Ectodermal cell (in vitro differentiated cells): ENCODE measurements at regions not wholly inside any gene's neighbourhood (a gene's known extent, or its start where the extent isn't known, plus 50 kb on each side); places are given as distances from the start of the nearest gene placed in this dataset.

Experiments used
- H3K27ac ChIP-seq: 2 replicates; pipeline ENCODE4 v1.7.0; 2013; ENCODE audit warnings: mild to moderate bottlenecking, low read depth, low read length; ENCODE audit not compliant: insufficient read depth, poor library complexity, severe bottlenecking
- H3K27me3 ChIP-seq: 2 replicates; pipeline ENCODE4 v1.7.0; 2013; ENCODE audit warnings: mild to moderate bottlenecking, low read length; ENCODE audit not compliant: insufficient read depth, control insufficient read depth, poor library complexity, severe bottlenecking
- H3K36me3 ChIP-seq: one replicate; pipeline ENCODE4 v1.7.0; 2013; ENCODE audit warnings: low read length; ENCODE audit not compliant: control insufficient read depth, insufficient read depth
- H3K4me1 ChIP-seq: one replicate; pipeline ENCODE4 v1.7.0; 2013; ENCODE audit warnings: low read length; ENCODE audit not compliant: control insufficient read depth, insufficient read depth
- H3K4me3 ChIP-seq: 2 replicates; pipeline ENCODE4 v1.7.0; 2013; ENCODE audit warnings: low read depth, low read length, control low read depth; ENCODE audit not compliant: insufficient read depth
- H3K9me3 ChIP-seq: 2 replicates; pipeline ENCODE4 v1.7.0; 2013; ENCODE audit warnings: mild to moderate bottlenecking, low read length, moderate library complexity; ENCODE audit not compliant: control insufficient read depth
- WGBS, 2 experiments: methylation state at CpG; one replicate each; pipeline ENCODE4 v1.1.7; 2013; ENCODE audit warnings: missing lambda C conversion rate in 2 of 2; 5-methylcytosine and 5-hydroxymethylcytosine counted together

- no peak overlapping the region for H3K27ac ChIP-seq
- no peaks in the 10 kb centered on the region for H3K9me3 ChIP-seq
- no peak overlapping the region for H3K4me3 ChIP-seq
- no peaks in the 10 kb centered on the region for H3K36me3 ChIP-seq
- H3K4me1 ChIP-seq: no peaks in the 10 kb centered on the region
- H3K27me3 ChIP-seq: no peaks in the 10 kb centered on the region
These were observed 912.3 kb downstream of the TAF11L14 start for GRCh38 chr5:18546591-18546990.

- no peaks in the 10 kb centered on the region for H3K9me3 ChIP-seq
- 90 to 91% methylated on average over 18 of the region's 18 CpGs for WGBS, 2 experiments
These were observed 917.5 kb downstream of the TAF11L14 start for GRCh38 chr5:18551716-18552115.

GRCh38 chr5:18553269-18553668, 919.0 kb downstream of the TAF11L14 start:
- WGBS, 2 experiments: 87 to 92% methylated on average over 3 of the region's 3 CpGs
- no peak overlapping the region for H3K4me3 ChIP-seq
- no peaks in the 10 kb centered on the region for H3K27me3 ChIP-seq
- H3K36me3 ChIP-seq: no peaks in the 10 kb centered on the region
- H3K27ac ChIP-seq: no peak overlapping the region
- no peaks in the 10 kb centered on the region for H3K9me3 ChIP-seq
- no peaks in the 10 kb centered on the region for H3K4me1 ChIP-seq

More at GRCh38 chr5:18551716-18552115, 917.5 kb downstream of the TAF11L14 start:
- Histone ChIP-seq H3K4me1 (no peaks in the 10 kb centered on the region), H3K4me3 (no peak overlapping the region), H3K36me3 (no peaks in the 10 kb centered on the region), H3K27ac (no peak overlapping the region), H3K27me3 (no peaks in the 10 kb centered on the region)

GRCh38 chr5:18560602-18561001, 926.3 kb downstream of the TAF11L14 start:
- Histone ChIP-seq H3K4me3 (no peak overlapping the region), H3K4me1 (no peaks in the 10 kb centered on the region), H3K27ac (no peak overlapping the region), H3K36me3 (no peaks in the 10 kb centered on the region), H3K27me3 (no peaks in the 10 kb centered on the region), H3K9me3 (no peaks in the 10 kb centered on the region)
- 100% methylated on average over 1 of the region's 1 CpG; no CpG with 5 or more reads in 1 of the 2 experiments for WGBS, 2 experiments

DNA sequence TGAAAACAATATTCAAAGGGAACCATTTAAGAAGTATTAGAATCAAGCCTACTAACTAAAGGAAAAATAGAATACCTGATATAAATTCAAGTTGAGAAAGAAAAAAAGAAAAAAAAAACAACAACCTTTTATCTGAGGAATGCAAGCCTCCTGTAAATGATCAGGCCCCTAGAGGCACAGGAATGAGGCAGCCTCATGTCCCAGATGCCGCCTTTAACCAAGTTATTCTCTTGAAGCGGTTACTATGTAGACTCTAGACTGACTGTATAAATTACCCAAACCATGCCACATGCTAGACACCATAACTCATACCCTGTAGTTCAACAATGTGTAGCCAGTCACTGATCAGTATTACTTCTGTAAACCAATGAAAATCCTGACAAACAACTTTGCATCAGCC, 929.6 kb downstream of the TAF11L14 start:
- Histone ChIP-seq H3K36me3 (no peaks in the 10 kb centered on the region), H3K27ac (no peak overlapping the region), H3K27me3 (no peaks in the 10 kb centered on the region), H3K9me3 (no peaks in the 10 kb centered on the region), H3K4me1 (no peaks in the 10 kb centered on the region), H3K4me3 (no peak overlapping the region)
- WGBS, 2 experiments: 89 to 95% methylated on average over 2 of the region's 2 CpGs

DNA sequence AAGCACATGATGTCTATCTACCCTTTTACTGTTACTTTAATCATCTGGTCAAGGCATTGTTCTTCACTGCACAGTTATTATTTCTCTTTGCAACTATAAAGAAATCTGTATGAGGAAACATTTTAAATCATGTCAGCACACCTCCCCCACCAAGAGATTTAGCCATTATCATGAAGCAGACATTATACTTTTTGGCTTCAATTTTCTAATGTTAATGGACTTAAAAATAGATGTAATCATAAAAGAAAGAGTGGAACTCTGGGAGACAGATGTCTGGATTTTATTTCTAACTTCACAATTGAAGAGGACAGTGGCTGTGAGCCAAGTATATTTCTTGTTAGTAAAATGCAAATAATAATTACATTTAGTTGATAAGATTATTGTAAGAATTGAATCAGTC, 932.4 kb downstream of the TAF11L14 start:
- no peaks in the 10 kb centered on the region for H3K36me3 ChIP-seq
- no peaks in the 10 kb centered on the region for H3K9me3 ChIP-seq
- H3K27ac ChIP-seq: no peak overlapping the region
- H3K27me3 ChIP-seq: no peaks in the 10 kb centered on the region
- H3K4me1 ChIP-seq: no peaks in the 10 kb centered on the region
- H3K4me3 ChIP-seq: no peak overlapping the region

GRCh38 chr5:18576586-18576985, 942.3 kb downstream of the TAF11L14 start:
- Histone ChIP-seq H3K9me3 (no peaks in the 10 kb centered on the region), H3K4me3 (no peak overlapping the region), H3K36me3 (no peaks in the 10 kb centered on the region), H3K27me3 (no peaks in the 10 kb centered on the region), H3K27ac (no peak overlapping the region), H3K4me1 (no peaks in the 10 kb centered on the region)
- WGBS, 2 experiments: 88 to 92% methylated on average over 4 of the region's 4 CpGs

DNA sequence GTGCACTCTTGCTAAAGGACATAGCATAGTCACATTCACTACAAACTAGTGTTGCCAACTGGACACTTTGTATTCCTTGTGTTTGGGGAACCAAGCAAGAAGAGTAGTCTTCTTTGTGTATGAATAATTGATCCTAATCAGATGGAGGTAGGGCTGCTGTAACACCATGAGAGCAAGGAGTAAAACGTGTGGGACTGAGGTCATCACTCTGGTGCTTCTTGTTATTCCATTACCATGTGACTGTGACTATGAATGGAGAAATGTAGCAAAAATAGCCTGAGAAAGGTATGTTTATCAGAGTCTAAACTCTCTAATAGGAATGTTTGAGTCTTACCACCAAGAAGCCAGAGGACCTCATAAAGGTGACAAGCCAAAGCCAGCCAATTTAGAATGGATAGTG, 966.9 kb downstream of the TAF11L14 start:
- Histone ChIP-seq H3K4me3 (no peak overlapping the region), H3K36me3 (no peaks in the 10 kb centered on the region), H3K9me3 (no peaks in the 10 kb centered on the region), H3K27me3 (no peaks in the 10 kb centered on the region), H3K27ac (no peak overlapping the region), H3K4me1 (no peaks in the 10 kb centered on the region)
- 73 to 89% methylated on average over 1 of the region's 1 CpG for WGBS, 2 experiments

DNA sequence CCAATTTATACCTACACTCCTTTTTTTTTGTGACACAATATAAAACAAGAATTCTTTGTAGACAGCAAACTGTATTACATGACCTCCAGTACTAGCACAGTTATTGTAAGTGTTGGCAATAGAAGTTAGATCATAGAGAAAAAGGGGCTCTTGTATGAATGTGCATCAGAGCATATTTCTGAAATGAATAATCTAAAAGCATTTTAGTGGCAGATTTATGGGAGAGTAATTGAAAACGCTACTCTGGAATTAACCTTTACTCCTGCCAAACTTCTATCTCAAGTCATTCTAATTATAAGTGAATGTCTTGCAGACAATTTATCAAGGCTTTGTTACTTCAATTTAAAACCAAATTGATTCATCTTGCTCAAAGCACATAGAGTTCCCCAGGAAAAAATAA, 968.1 kb downstream of the TAF11L14 start:
- no peak overlapping the region for H3K27ac ChIP-seq
- no peak overlapping the region for H3K4me3 ChIP-seq
- no peaks in the 10 kb centered on the region for H3K36me3 ChIP-seq
- WGBS, 2 experiments: 100% methylated on average over 1 of the region's 1 CpG; no CpG with 5 or more reads in 1 of the 2 experiments
- H3K4me1 ChIP-seq: no peaks in the 10 kb centered on the region
- H3K27me3 ChIP-seq: no peaks in the 10 kb centered on the region
- H3K9me3 ChIP-seq: no peaks in the 10 kb centered on the region

- Histone ChIP-seq H3K27ac (no peak overlapping the region), H3K36me3 (no peaks in the 10 kb centered on the region), H3K27me3 (no peaks in the 10 kb centered on the region), H3K4me1 (no peaks in the 10 kb centered on the region), H3K9me3 (no peaks in the 10 kb centered on the region), H3K4me3 (no peak overlapping the region)
These were observed 970.9 kb downstream of the TAF11L14 start for GRCh38 chr5:18605186-18605585.

GRCh38 chr5:18607570-18607969, 973.3 kb downstream of the TAF11L14 start:
- no peaks in the 10 kb centered on the region for H3K27me3 ChIP-seq
- WGBS, 2 experiments: 91 to 97% methylated on average over 5 of the region's 5 CpGs
- no peak overlapping the region for H3K4me3 ChIP-seq
- H3K9me3 ChIP-seq: no peaks in the 10 kb centered on the region
- H3K4me1 ChIP-seq: no peaks in the 10 kb centered on the region
- no peak overlapping the region for H3K27ac ChIP-seq
- H3K36me3 ChIP-seq: no peaks in the 10 kb centered on the region
